MM.1S (cell line): ENCODE measurements at regions not wholly inside any gene's neighbourhood (a gene's known extent, or its start where the extent isn't known, plus 50 kb on each side); places are given as distances from the start of the nearest gene placed in this dataset.

Experiments
- DNase-seq: peaks from one replicate; pipeline ENCODE4 v3.0.0-alpha.2; 2015
- H2AFZ ChIP-seq: fragments of 300-600 bp; sonication (generic); 2 replicates; pipeline ENCODE4 v1.6.0; 2016; ENCODE audit warnings: antibody characterized with exemption, low read length
- H3F3A ChIP-seq: fragments of 300-600 bp; sonication (generic); 2 replicates; pipeline ENCODE4 v1.6.1; 2016; ENCODE audit warnings: mild to moderate bottlenecking, antibody characterized with exemption, low read length, moderate library complexity, mixed read lengths; ENCODE audit not compliant: insufficient read depth
- H3K27ac ChIP-seq: fragments of 300-600 bp; sonication (generic); 2 replicates; pipeline ENCODE4 v1.5.1; 2016; ENCODE audit warnings: mild to moderate bottlenecking, low read length
- H3K27me3 ChIP-seq: fragments of 300-600 bp; sonication (generic); replicated peaks from 2 replicates; pipeline ENCODE4 v1.6.0; 2016; ENCODE audit warnings: low read length; ENCODE audit not compliant: insufficient read depth
- H3K36me3 ChIP-seq: fragments of 300-600 bp; sonication (generic); replicated peaks from 2 replicates; pipeline ENCODE4 v1.6.1; 2016; ENCODE audit warnings: mild to moderate bottlenecking, low read length, mixed read lengths; ENCODE audit not compliant: insufficient read depth
- H3K4me1 ChIP-seq: fragments of 300-600 bp; sonication (generic); 2 replicates; pipeline ENCODE4 v1.6.1; 2016; ENCODE audit warnings: low read length, mixed read lengths
- H3K4me2 ChIP-seq: fragments of 300-600 bp; sonication (generic); 2 replicates; pipeline ENCODE4 v1.6.0; 2016; ENCODE audit warnings: low read depth, low read length
- H3K4me3 ChIP-seq: fragments of 300-600 bp; sonication (generic); 2 replicates; pipeline ENCODE4 v1.5.1; 2016; ENCODE audit warnings: low read length, mixed read lengths
- H3K79me2 ChIP-seq: fragments of 300-600 bp; sonication (generic); 2 replicates; pipeline ENCODE4 v1.6.1; 2016; ENCODE audit warnings: mixed run types, low read length, mixed read lengths
- H3K9ac ChIP-seq: fragments of 300-600 bp; sonication (generic); 2 replicates; pipeline ENCODE4 v1.6.1; 2016; ENCODE audit warnings: low read length, mixed read lengths
- H3K9me2 ChIP-seq: fragments of 300-600 bp; sonication (generic); replicated peaks from 2 replicates; pipeline ENCODE4 v1.6.1; 2016; ENCODE audit warnings: mild to moderate bottlenecking, low read length, mixed read lengths; ENCODE audit not compliant: insufficient read depth
- H3K9me3 ChIP-seq: fragments of 300-600 bp; sonication (generic); replicated peaks from 2 replicates; pipeline ENCODE4 v1.6.1; 2016; ENCODE audit warnings: mild to moderate bottlenecking, low read length, mixed read lengths; ENCODE audit not compliant: insufficient read depth
- H4K20me1 ChIP-seq: fragments of 300-600 bp; sonication (generic); 2 replicates; pipeline ENCODE4 v1.6.1; 2016; ENCODE audit warnings: mild to moderate bottlenecking, low read length, moderate library complexity, mixed read lengths; ENCODE audit not compliant: insufficient read depth
- CTCF ChIP-seq: fragments of 300-600 bp; sonication (generic); IDR thresholded peaks from 2 replicates; pipeline ENCODE4 v1.5.1; 2016; ENCODE audit warnings: antibody characterized with exemption, low read length, mixed read lengths
- EZH2 ChIP-seq: fragments of 300-600 bp; sonication (generic); optimal IDR thresholded peaks from 2 replicates; pipeline ENCODE3; 2017; ENCODE audit warnings: low read depth, mild to moderate bottlenecking, antibody characterized with exemption, low read length, mixed read lengths
- EZH2phosphoT487 ChIP-seq: fragments of 300-600 bp; sonication (generic); IDR thresholded peaks from 2 replicates; pipeline ENCODE4 v1.6.1; 2018; ENCODE audit warnings: antibody characterized with exemption, low read length

DNA sequence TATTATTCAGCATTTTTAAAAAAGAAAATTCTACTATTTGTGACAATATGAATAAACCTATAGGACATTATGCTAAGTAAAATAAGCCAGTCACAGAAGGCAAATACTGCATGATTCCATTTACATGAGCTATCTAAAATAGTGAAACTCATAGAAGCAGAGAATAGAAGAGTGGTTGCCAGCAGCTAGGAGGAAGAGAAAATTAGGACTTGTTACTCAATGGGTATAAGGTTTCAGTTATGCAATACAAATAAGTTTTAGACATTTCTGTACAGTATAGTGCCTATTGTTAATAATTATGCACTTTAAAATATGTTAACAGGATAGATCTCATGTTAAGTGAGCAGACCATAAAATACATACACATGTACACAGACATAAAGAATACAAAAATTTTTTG, 73.8 kb upstream of the SPINK5 start:
- no peak for DNase-seq
- H4K20me1 ChIP-seq, result no peaks in the 10 kb centered on the region
- H3K27me3 ChIP-seq, result no peaks in the 10 kb centered on the region
- no peak overlapping the region for H2AFZ ChIP-seq
- H3K79me2 ChIP-seq, result no peaks in the 10 kb centered on the region
- no peak overlapping the region for H3K9ac ChIP-seq
- no peaks in the 10 kb centered on the region for H3F3A ChIP-seq
- no peak overlapping the region for H3K4me3 ChIP-seq
- no peak for TF ChIP-seq CTCF
- TF ChIP-seq EZH2phosphoT487, result no peak
- no peak for TF ChIP-seq EZH2
- no peaks in the 10 kb centered on the region for H3K9me2 ChIP-seq
- H3K4me1 ChIP-seq, result no peaks in the 10 kb centered on the region
- H3K4me2 ChIP-seq, result no peak overlapping the region
- H3K36me3 ChIP-seq, result no peaks in the 10 kb centered on the region
- H3K27ac ChIP-seq, result no peak overlapping the region
- no peaks in the 10 kb centered on the region for H3K9me3 ChIP-seq

GRCh38 chr5:147989239-147989638, 74.5 kb upstream of the SPINK5 start:
- H3K36me3 ChIP-seq, result no peaks in the 10 kb centered on the region
- H3K9ac ChIP-seq, result no peak overlapping the region
- H3K27ac ChIP-seq, result no peak overlapping the region
- H3K79me2 ChIP-seq, result no peaks in the 10 kb centered on the region
- no peaks in the 10 kb centered on the region for H3F3A ChIP-seq
- H4K20me1 ChIP-seq, result no peaks in the 10 kb centered on the region
- DNase-seq, result no peak
- no peaks in the 10 kb centered on the region for H3K9me3 ChIP-seq
- no peaks in the 10 kb centered on the region for H3K27me3 ChIP-seq
- no peak overlapping the region for H3K4me2 ChIP-seq
- no peaks in the 10 kb centered on the region for H3K9me2 ChIP-seq
- no peak for TF ChIP-seq CTCF
- no peak overlapping the region for H3K4me3 ChIP-seq
- H3K4me1 ChIP-seq, result no peaks in the 10 kb centered on the region
- H2AFZ ChIP-seq, result no peak overlapping the region

DNA sequence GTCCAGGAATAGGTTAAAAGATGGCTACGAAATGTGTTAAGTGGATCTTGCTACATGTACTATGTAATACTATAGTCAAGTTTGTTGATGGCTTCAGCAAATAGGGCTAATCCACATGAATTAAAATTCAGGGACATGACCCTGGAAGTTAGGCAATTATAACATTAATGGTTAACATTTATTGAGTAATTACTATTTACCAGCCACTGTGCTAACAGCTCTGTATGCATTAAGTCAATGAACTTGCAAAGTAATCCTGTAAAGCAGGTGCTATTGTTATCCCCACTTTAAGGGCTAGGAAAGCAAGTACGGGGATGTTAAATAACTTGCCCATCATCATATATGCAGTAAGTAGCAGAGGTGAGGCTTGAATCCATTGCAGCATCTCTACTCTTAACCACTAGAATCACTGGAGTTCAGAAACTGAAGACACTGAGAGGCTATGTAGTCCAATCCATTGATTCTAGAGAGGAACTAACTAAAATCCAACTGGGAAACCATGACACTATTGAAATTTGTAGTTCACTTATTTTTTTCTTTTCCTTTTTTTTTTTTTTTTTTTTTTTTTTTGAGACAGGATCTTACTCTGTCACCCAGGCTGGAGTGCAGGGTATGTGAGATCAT, 77.5 kb upstream of the SPINK5 start:
- H3K9me3 ChIP-seq, result no peaks in the 10 kb centered on the region
- H3K9me2 ChIP-seq, result no peaks in the 10 kb centered on the region
- no peaks in the 10 kb centered on the region for H3K4me1 ChIP-seq
- DNase-seq, result no peak
- no peaks in the 10 kb centered on the region for H3F3A ChIP-seq
- no peaks in the 10 kb centered on the region for H3K79me2 ChIP-seq
- H3K27me3 ChIP-seq, result no peaks in the 10 kb centered on the region
- no peak for TF ChIP-seq EZH2
- TF ChIP-seq CTCF, result no peak
- TF ChIP-seq EZH2phosphoT487, result no peak
- no peak overlapping the region for H3K9ac ChIP-seq
- H4K20me1 ChIP-seq, result no peaks in the 10 kb centered on the region
- H3K4me3 ChIP-seq, result no peak overlapping the region
- no peak overlapping the region for H3K4me2 ChIP-seq
- no peaks in the 10 kb centered on the region for H3K36me3 ChIP-seq
- H3K27ac ChIP-seq, result no peak overlapping the region
- H2AFZ ChIP-seq, result no peak overlapping the region

GRCh38 chr5:147985608-147986007, 78.2 kb upstream of the SPINK5 start:
- Histone ChIP-seq H2AFZ (no peak overlapping the region), H3F3A (no peaks in the 10 kb centered on the region), H3K4me3 (no peak overlapping the region), H3K9me3 (no peaks in the 10 kb centered on the region), H3K4me2 (no peak overlapping the region), H3K79me2 (no peaks in the 10 kb centered on the region), H3K4me1 (no peaks in the 10 kb centered on the region), H3K9me2 (no peaks in the 10 kb centered on the region), H3K27ac (no peak overlapping the region), H3K9ac (no peak overlapping the region), H3K27me3 (no peaks in the 10 kb centered on the region), H4K20me1 (no peaks in the 10 kb centered on the region), H3K36me3 (no peaks in the 10 kb centered on the region)
- TF ChIP-seq CTCF, result no peak
- no peak for TF ChIP-seq EZH2
- TF ChIP-seq EZH2phosphoT487, result no peak
- DNase-seq, result no peak
